Nephron progenitor cell (in vitro differentiated cells): ENCODE measurements at regions not wholly inside any gene's neighbourhood (a gene's known extent, or its start where the extent isn't known, plus 50 kb on each side); places are given as distances from the start of the nearest gene placed in this dataset.

ENCODE experiments used
- DNase-seq: peaks from one replicate; pipeline ENCODE4 v3.0.0; 2021
- H3K27ac Mint-ChIP-seq: 2 replicates; pipeline ENCODE4 v1.8.0; 2021; ENCODE audit warnings: mild to moderate bottlenecking, moderate library complexity, mixed read lengths
- H3K27me3 Mint-ChIP-seq: 2 replicates; pipeline ENCODE4 v1.8.0; 2021; ENCODE audit warnings: mild to moderate bottlenecking, low read depth, mixed read lengths; ENCODE audit not compliant: poor library complexity
- H3K36me3 Mint-ChIP-seq: 2 replicates; pipeline ENCODE4 v1.8.0; 2021; ENCODE audit warnings: low read depth, mixed read lengths
- H3K4me1 Mint-ChIP-seq: 2 replicates; pipeline ENCODE4 v1.8.0; 2021; ENCODE audit warnings: mixed read lengths
- H3K4me3 Mint-ChIP-seq: 2 replicates; pipeline ENCODE4 v1.8.0; 2021; ENCODE audit warnings: mild to moderate bottlenecking, moderate library complexity, mixed read lengths
- H3K9me3 Mint-ChIP-seq: 2 replicates; pipeline ENCODE4 v1.8.0; 2021; ENCODE audit warnings: mild to moderate bottlenecking, moderate library complexity, mixed read lengths
- CTCF ChIP-seq: fragments of 200-600 bp; sonication (generic); IDR thresholded peaks from 2 replicates; pipeline ENCODE4 v1.5.0; 2021; ENCODE audit warnings: antibody characterized with exemption

- peaks cover 31% of the 10 kb centered on the region for H3K4me1 Mint-ChIP-seq
- H3K4me3 Mint-ChIP-seq, result peak overlapping the region; percentile 81
- H3K36me3 Mint-ChIP-seq, result peaks cover 4% of the 10 kb centered on the region
- peaks cover 76% of the 10 kb centered on the region for H3K27me3 Mint-ChIP-seq
- no peak for DNase-seq
- no peak overlapping the region for H3K27ac Mint-ChIP-seq
- peaks cover 3% of the 10 kb centered on the region for H3K9me3 Mint-ChIP-seq
- no peak for TF ChIP-seq CTCF
These were observed 82.7 kb upstream of the DHRSX start for GRCh38 chrX:2583194-2584162.

- no peak for TF ChIP-seq CTCF
- Mint-ChIP-seq H3K4me3 (peak overlapping the region; percentile 71), H3K27ac (no peak overlapping the region), H3K27me3 (peaks cover 69% of the 10 kb centered on the region), H3K36me3 (no peaks in the 10 kb centered on the region), H3K9me3 (no peaks in the 10 kb centered on the region), H3K4me1 (peaks cover 39% of the 10 kb centered on the region)
- DNase-seq, result no peak
These were observed 81.9 kb upstream of the DHRSX start for GRCh38 chrX:2582667-2583066.

- Mint-ChIP-seq H3K9me3 (no peaks in the 10 kb centered on the region), H3K36me3 (no peaks in the 10 kb centered on the region), H3K4me1 (peaks cover 41% of the 10 kb centered on the region), H3K27me3 (peaks cover 56% of the 10 kb centered on the region), H3K4me3 (no peak overlapping the region), H3K27ac (peak overlapping the region; percentile 58)
- TF ChIP-seq CTCF, result no peak
- no peak for DNase-seq
These were observed 80.5 kb upstream of the DHRSX start for GRCh38 chrX:2581296-2581695.

- peaks cover 40% of the 10 kb centered on the region for H3K4me1 Mint-ChIP-seq
- H3K4me3 Mint-ChIP-seq, result no peak overlapping the region
These were observed 78.1 kb upstream of the DHRSX start for GRCh38 chrX:2578864-2579263.

GRCh38 chrX:2577844-2578466, 77.2 kb upstream of the DHRSX start:
- Mint-ChIP-seq H3K4me1 (peaks cover 39% of the 10 kb centered on the region), H3K27ac (peak overlapping the region; percentile 84), H3K4me3 (no peak overlapping the region), H3K36me3 (peaks cover 17% of the 10 kb centered on the region), H3K27me3 (peaks cover 32% of the 10 kb centered on the region), H3K9me3 (peaks cover 4% of the 10 kb centered on the region)
- no peak for DNase-seq
- TF ChIP-seq CTCF, result no peak

More at GRCh38 chrX:2578864-2579263, 78.1 kb upstream of the DHRSX start:
- peak overlapping the region; percentile 72 for H3K27ac Mint-ChIP-seq
- peaks cover 40% of the 10 kb centered on the region for H3K27me3 Mint-ChIP-seq
- peaks cover 12% of the 10 kb centered on the region for H3K36me3 Mint-ChIP-seq
- DNase-seq, result no peak
- TF ChIP-seq CTCF, result no peak
- H3K9me3 Mint-ChIP-seq, result peaks cover 3% of the 10 kb centered on the region
